ENCODE measurements at regions not wholly inside any gene's neighbourhood (a gene's known extent, or its start where the extent isn't known, plus 50 kb on each side); places are given as distances from the start of the nearest gene placed in this dataset.

- TF ChIP-seq, protein P1, sequence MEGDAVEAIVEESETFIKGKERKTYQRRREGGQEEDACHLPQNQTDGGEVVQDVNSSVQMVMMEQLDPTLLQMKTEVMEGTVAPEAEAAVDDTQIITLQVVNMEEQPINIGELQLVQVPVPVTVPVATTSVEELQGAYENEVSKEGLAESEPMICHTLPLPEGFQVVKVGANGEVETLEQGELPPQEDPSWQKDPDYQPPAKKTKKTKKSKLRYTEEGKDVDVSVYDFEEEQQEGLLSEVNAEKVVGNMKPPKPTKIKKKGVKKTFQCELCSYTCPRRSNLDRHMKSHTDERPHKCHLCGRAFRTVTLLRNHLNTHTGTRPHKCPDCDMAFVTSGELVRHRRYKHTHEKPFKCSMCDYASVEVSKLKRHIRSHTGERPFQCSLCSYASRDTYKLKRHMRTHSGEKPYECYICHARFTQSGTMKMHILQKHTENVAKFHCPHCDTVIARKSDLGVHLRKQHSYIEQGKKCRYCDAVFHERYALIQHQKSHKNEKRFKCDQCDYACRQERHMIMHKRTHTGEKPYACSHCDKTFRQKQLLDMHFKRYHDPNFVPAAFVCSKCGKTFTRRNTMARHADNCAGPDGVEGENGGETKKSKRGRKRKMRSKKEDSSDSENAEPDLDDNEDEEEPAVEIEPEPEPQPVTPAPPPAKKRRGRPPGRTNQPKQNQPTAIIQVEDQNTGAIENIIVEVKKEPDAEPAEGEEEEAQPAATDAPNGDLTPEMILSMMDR (IDR thresholded peaks at IDR 0.05 in 4 of 5, conservative IDR thresholded peaks at IDR 0.05 in 1 of 5), result no peak
- TF ChIP-seq POLR2A (IDR thresholded peaks at IDR 0.05), result no peak
- H3K27ac ChIP-seq, result no peak overlapping the region
- H3K27me3 ChIP-seq, result no peaks in the 10 kb centered on the region
- H3K4me1 ChIP-seq, result no peaks in the 10 kb centered on the region
- intact Hi-C loops (cut with DNase I; ENCODE audit: low total_unique reads), result no loop called here
- no peak overlapping the region for H3K4me3 ChIP-seq
- in situ Hi-C loops (cut with MboI; ENCODE audit: low sequenced_read_pairs in 4 of 4), result loop anchor here in 1 of 4 donors (25.0 kb wide), 1 partner anchor 728 kb away; no protein-coding TSS in a partner anchor
- no peaks in the 10 kb centered on the region for H3K36me3 ChIP-seq
- ATAC-seq (no peak), DNase-seq (no peak)
- no peaks in the 10 kb centered on the region for H3K9me3 ChIP-seq
These were observed 176.7 kb downstream of the TRIM33 start for GRCh38 chr1:114334297-114334696.

- no peak for TF ChIP-seq POLR2A (IDR thresholded peaks at IDR 0.05)
- TF ChIP-seq, protein P1 (IDR thresholded peaks at IDR 0.05 in 4 of 5, conservative IDR thresholded peaks at IDR 0.05 in 1 of 5), result no peak
- in situ Hi-C loops (cut with MboI; ENCODE audit: low sequenced_read_pairs in 4 of 4), result loop anchor here in 1 of 4 donors (25.0 kb wide), 1 partner anchor 729 kb away; no protein-coding TSS in a partner anchor
- H3K27ac ChIP-seq, result no peak overlapping the region
These were observed 177.3 kb downstream of the TRIM33 start for GRCh38 chr1:114333690-114334089.

DNA sequence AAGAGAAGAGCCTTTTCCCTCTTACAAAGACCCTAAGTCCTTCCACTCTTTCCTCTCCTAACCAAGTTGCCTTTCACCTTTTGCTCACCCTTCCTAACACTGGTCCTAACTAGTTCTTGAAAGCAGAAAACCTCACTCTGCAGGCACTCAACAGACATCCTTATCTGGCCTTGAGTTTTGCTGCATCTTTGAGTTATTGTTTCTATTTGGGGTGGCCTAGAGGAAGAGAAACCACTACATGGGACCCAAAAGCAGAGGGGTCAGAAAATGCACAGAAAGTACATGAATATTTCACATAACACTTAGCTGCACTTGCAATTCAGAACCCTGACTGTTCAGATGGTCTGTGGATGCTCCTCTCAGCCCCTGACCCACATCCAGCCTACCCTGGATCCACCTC lies 178.3 kb upstream of the SYT6 start:
- no peak overlapping the region for H3K4me3 ChIP-seq
- in situ Hi-C loops (cut with MboI; ENCODE audit: low sequenced_read_pairs in 4 of 4), result loop anchor here in 1 of 4 donors (25.0 kb wide), 1 partner anchor 730 kb away; no protein-coding TSS in a partner anchor
- no peak overlapping the region for H3K27ac ChIP-seq
- H3K9me3 ChIP-seq, result no peaks in the 10 kb centered on the region
- DNase-seq (no peak), ATAC-seq (no peak)
- peaks cover 0 to 4% (median 0%) of the 10 kb centered on the region in 3 donors for H3K27me3 ChIP-seq
- intact Hi-C loops (cut with DNase I; ENCODE audit: low total_unique reads), result no loop called here
- no peaks in the 10 kb centered on the region for H3K4me1 ChIP-seq
- H3K36me3 ChIP-seq, result no peaks in the 10 kb centered on the region
- TF ChIP-seq POLR2A (IDR thresholded peaks at IDR 0.05), result no peak
- TF ChIP-seq, protein P1 (IDR thresholded peaks at IDR 0.05 in 4 of 5, conservative IDR thresholded peaks at IDR 0.05 in 1 of 5), result no peak

More at GRCh38 chr1:114333690-114334089, 177.3 kb downstream of the TRIM33 start:
- Histone ChIP-seq H3K9me3 (no peaks in the 10 kb centered on the region), H3K4me3 (no peak overlapping the region), H3K27me3 (peaks cover 0 to under 1% (median 0%) of the 10 kb centered on the region in 3 donors), H3K36me3 (no peaks in the 10 kb centered on the region), H3K4me1 (no peaks in the 10 kb centered on the region)
- ATAC-seq (no peak), DNase-seq (no peak)
- intact Hi-C loops (cut with DNase I; ENCODE audit: low total_unique reads), result no loop called here

- peaks cover 0 to 4% (median 0%) of the 10 kb centered on the region in 3 donors for H3K27me3 ChIP-seq
- no peak for ATAC-seq
- DNase-seq, result no peak
- H3K27ac ChIP-seq, result no peak overlapping the region
- no peak for TF ChIP-seq POLR2A (IDR thresholded peaks at IDR 0.05)
- TF ChIP-seq, protein P1 (IDR thresholded peaks at IDR 0.05 in 4 of 5, conservative IDR thresholded peaks at IDR 0.05 in 1 of 5), result no peak
- intact Hi-C loops (cut with DNase I; ENCODE audit: low total_unique reads), result no loop called here
- in situ Hi-C loops (cut with MboI; ENCODE audit: low sequenced_read_pairs in 4 of 4), result loop anchor here in 1 of 4 donors (25.0 kb wide), 1 partner anchor 732 kb away; no protein-coding TSS in a partner anchor
- H3K36me3 ChIP-seq, result no peaks in the 10 kb centered on the region
- no peaks in the 10 kb centered on the region for H3K9me3 ChIP-seq
- no peaks in the 10 kb centered on the region for H3K4me1 ChIP-seq
- H3K4me3 ChIP-seq, result no peak overlapping the region
These were observed 176.8 kb upstream of the SYT6 start for GRCh38 chr1:114330451-114330983.
